HG03457 (cell line): ENCODE measurements at regions not wholly inside any gene's neighbourhood (a gene's known extent, or its start where the extent isn't known, plus 50 kb on each side); places are given as distances from the start of the nearest gene placed in this dataset.
"Not testable (repeated sequence)": the region's sequence is repeated elsewhere in the genome, so short reads cannot be mapped to it uniquely, and the experiment has no call there.

Source experiments
- ATAC-seq: cut with Tn5 transposase; IDR thresholded peaks from one replicate; pipeline ENCODE4 v1.9.1; 2021; ENCODE audit warnings: moderate number of reproducible peaks; ENCODE audit not compliant: unreplicated experiment

DNA sequence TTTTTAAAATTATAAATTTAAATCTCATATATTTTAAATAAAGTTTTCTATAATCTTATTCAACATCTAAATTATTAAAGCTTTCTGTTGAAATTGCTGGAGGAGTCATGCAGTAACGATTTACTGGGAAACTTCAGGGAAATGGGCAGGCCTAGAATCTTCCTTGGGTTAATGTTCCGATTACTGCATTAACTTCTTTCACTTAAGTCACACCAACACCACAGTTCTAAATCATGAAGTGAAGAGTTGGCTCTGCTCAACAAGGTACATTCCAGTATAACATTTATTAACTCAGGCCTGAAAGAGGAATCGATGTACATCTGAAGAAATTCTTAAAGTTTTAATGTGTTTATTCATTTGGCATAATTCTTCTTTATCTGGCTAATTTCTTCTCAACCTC, 244.3 kb downstream of the CCER1 start:
- no peak for ATAC-seq

DNA sequence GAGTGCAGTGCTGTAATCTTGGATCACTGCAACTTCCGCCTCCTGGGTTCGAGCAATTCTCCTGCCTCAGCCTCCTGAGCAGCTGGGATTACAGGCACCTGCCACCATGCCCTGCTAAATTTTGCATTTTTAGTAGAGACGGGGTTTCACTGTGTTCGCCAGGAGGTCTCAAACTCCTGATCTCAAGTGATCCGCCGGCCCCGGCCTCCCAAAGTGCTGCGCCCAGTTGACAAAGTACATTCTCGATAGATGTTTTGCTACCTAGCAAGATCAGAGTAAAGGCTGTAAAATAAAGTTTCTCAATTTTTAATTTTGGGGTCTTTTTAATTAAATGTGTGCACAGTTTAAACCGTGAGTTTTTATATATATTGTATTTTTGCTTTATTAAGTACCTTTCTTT, 248.9 kb downstream of the CCER1 start:
- ATAC-seq: no peak

DNA sequence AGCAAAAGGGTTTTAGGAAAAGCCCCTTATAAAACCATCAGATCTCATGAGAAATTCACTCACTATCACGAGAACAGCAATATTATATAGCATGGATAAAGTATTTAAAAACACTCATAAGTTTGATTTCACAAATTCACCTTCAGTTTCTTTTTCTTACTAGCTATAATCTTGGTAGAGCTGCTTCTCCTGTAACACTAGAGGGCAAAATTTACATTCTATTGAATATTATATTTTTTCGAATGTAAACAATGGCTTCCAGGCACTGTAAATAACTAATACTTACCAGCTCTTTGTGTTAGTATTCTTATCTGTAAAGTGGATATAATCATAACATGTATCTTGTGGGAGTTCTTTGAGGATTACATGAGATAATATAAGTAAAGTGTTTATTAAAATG, 259.6 kb downstream of the CCER1 start:
- ATAC-seq: no peak

DNA sequence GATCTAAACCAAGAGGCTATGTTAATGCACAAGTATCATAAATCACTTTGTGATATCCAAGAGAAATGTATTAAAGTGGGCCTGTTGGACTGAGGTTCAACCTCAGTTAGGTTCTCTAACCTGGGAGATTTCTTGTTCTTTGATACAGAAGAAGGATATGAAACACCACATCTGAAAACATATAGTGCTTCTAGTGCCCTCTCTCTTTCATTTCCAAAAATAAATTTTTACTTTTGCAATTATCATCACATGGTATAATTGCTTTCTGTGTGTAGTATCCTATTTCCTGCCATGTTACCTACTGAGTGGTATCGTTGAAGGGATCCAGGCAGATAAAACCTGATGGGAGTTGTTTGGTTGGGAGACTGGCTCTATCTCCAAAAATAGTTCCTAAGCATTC, 264.9 kb downstream of the CCER1 start:
- ATAC-seq: no peak

DNA sequence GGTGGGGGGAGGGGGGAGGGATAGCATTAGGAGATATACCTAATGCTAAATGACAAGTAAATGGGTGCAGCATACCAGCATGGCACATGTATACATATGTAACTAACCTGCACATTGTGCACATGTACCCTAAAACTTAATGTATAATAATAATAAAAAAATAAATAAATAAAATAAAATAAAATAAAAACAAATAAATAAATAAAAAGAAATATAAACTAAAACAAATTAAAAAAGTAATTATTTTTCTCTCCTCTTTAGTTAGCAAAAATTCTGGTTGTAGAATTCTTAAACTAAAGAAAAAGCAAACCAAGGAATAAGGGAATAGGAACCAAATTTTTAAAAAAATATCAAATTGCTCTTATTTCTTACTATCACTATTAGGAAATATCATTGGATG, 267.3 kb downstream of the CCER1 start:
- not testable (repeated sequence) for ATAC-seq

DNA sequence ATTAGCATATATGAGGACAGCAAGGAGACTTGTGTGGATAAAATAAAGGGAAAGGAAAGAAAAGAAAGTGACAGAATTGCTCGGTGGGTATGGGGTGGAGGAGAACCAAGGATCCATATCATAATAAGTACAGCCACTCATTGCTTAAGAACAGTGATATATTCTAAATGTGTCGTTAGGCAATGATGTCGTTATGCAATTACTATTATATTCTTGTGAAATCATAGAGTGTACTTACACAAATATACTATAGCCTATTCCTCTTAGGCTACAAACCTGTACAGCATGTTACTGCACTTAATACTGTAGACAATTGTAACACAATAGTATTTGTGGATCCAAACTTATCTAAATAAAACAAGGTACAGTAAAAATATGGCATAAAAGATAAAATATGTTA, 271.1 kb downstream of the CCER1 start:
- ATAC-seq: no peak

DNA sequence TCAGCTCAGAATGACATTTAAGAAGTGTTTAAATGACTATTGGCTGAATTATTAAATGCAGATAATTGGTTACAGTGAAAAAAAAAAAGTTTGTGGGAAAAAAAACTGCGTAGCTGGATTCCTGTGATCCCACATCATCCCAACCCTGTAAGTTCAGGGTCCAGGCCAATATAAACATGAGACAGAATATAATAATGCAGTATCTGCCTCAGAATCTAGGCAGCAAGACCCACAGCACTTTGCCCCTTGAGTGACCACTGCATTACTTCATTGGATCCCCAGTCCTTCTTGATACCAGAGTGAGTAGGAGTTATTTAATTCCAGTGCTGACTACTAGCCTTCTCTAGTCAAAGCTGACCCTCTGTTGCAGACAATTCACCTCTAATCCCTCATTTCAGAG, 272.6 kb downstream of the CCER1 start:
- ATAC-seq: no peak

DNA sequence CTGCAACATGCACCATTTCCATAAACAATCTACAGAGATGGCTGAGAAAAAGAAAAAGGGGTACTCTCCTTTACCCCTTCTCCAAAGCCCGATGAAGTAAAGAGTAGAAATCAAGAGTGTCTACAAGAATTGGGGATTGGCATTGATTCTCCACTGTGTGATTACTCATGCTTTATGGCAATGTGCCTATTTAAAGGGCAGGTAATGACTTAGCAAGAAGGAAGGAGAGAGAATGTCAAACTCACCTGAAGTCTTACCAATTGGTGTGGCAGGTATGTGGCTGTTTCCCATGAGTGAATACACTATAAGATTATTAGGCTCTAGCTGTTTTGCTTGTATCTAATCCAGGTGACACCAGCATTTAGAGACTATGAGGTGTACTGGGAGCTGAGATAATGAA, 275.3 kb downstream of the CCER1 start:
- ATAC-seq: no peak

DNA sequence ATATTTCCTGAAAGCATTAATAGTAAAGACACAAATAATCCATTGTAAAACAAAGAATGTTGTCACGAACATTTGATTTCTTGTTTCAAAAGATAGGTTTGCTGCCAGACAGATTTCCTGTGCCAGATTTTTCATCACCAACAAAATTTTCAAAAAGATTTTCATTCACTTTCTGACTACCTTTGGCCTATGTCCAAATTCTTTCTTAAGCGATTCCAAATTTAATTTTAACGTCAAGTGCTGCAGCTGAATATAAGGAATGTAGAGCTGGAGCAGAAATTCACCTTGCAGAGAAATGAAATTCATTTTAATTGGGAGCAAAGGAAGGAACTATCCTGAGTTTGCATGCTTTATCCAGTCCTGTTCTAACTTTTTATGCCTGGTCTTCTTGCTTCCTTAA, 277.4 kb downstream of the CCER1 start:
- no peak for ATAC-seq

DNA sequence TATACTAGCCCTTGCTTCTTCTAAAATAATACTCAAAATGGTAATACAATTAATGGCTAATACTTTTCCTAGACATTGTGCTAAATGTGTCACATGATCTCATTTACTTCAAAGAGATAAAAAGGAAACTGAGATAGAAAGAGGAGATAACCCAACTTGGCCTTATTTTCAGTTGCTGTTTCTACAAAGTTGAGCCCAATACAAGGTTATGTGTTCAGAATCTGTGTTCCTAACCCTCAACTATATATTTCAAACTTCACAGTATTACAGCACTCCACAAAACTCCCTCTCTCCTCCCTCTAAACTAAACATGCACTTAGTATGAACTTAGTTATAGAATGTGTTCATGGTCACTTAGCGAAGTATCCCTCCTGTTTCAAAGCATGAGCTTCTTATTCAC, 277.9 kb downstream of the CCER1 start:
- ATAC-seq: no peak

DNA sequence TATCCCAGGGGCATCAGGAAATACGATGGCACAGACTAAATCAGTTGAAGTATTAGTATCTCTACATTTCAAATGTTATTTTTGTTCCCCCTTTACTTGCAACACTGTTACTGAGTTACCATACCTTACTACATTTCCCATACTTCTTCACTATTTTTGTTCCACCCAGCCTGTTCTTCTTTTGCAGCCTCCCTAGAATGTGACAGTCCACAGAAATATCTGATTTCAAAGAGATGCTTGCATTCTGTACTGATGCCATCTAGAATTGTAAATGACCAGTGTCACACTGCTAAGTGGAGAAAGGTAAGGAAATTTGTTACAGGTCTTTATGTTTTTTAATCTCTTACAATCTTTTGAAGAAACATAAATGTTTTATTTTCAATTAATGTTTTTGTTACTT, 279.9 kb downstream of the CCER1 start:
- ATAC-seq: no peak

DNA sequence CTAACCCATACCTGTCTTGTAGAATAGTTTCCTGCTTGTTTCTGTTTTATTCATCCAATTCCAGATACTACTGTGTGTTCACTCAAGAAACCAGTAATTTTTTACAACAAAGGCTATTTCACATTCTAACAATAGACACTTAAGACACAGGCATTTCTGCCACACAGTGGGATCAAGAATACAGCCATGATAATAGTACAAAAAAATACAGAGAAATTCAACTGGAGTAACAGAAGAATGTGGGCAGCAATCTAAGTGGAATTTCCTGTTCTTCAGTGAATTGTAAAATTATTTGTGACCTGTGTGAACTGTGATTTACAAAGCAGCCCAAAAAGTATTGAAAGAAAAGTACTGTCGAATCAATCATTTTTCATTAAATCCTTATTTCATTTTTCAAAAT, 282.9 kb downstream of the CCER1 start:
- no peak for ATAC-seq

DNA sequence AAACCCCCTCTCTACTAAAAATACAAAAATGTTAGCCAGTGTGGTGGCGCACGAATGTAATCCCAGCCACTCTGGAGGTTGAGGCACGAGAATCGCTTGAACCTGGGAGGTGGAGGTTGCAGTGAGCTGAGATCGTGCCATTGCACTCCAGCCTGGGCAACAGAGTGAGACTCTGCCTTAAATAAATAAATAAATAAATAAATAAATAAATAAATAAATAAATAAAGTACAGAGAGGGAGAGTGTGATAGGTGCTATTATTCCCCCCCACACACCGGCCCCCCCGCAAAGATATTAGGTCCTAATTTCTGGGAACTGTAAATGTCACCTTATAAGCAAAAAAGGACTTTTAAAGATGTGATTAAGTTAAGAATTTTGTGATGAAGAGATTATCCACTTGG, 291.0 kb downstream of the CCER1 start:
- ATAC-seq: not testable (repeated sequence)

DNA sequence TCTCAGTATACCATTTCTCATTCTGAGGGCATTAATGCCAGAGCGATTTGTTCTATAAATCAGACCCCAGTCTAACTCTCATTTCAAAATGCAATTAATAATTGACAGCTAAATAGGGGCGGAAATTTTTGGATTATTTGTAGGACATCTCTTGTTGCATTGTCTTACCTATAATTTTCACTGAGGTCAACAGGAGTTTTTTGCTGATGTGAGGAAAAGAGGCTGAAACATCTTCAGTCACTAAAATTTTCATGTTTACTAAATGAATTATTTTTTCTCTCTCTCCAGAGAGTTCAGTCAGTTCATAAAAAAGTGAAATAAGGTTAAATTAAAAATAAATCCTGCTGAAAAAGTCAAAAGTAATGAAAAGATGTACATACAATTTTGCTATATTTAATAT, 295.9 kb downstream of the CCER1 start:
- no peak for ATAC-seq

DNA sequence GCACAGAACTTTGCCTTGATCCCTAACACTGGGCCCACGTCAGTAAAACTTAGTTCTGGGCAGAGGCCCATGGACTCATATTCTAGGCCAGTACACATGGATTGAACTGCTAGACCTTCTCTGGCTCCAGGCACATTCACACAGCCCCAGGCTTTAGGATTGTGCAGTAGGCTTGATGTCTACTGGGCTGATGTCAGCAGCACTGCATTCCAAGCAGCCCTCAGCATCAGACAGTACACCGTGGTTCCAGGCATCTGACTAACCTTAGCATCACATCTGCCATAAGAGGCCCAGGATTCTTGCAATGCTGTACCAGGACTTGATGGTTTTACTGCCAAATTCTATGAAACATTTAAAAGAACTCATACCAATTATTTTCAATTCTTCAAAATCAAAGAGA, 301.9 kb downstream of the CCER1 start:
- no peak for ATAC-seq

DNA sequence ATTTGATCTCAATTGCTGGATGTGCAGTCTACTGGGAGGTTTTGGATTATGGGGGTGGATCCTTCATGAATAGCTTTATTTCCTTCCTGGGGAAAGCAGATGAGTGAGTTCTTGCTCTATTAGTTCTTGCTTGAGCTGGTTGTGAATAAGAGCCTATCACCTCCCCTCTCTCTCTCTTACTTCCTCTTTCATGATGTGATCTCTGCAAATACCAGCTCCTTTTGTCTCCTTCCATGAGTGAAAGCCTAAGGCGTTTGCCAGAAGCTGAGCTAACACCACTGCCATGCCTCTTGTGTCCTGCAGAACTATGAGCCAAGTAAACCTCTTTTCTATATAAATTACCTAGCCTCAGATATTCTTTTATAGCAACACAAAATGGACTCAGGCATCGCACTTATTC, 302.7 kb downstream of the CCER1 start:
- no peak for ATAC-seq

DNA sequence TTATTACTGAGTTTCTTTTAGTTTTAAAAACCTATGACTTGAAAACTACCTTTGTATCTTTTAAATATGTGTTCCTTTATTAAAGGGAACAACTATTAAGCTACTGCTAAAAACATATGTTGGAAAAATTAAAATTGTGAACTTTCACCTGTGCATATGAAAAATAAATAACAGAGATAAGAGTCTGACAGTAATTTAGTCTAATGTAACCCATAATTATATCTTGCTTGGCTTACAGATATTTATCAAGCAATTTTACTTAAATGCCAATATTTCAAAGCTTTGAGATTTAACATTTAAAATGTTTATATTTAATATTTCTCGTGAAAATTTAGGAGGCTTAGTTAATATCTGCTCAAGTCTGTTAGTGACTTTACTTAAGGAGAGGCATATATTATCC, 309.8 kb downstream of the CCER1 start:
- ATAC-seq: no peak

DNA sequence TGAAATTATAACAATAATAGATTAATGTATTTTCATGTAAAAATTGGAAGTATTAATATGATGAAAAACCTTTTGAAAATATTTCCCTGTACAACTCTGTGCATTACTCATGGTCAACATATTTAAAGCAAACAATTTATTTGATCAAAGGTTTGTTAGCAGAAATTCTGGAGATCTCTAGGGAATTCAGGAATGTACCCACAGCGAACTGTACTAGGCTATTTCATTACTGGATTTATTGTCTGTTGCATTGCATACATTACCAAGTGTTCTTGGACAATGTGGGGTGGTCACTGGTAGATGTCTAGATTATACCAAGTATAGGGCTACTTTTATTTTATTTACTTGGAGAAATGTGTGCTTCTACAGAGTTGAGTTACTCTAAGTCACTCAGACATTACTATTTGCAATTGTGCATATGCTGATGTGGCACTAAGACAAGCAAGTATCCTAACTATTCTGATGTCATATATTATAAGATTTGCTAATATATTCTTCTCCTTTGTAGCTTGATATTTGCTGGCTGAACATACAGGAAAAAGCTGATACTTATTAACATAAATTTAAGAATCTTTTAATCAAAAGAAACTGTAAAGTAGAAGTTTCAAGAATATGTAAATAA, 323.3 kb downstream of the CCER1 start:
- ATAC-seq: no peak

DNA sequence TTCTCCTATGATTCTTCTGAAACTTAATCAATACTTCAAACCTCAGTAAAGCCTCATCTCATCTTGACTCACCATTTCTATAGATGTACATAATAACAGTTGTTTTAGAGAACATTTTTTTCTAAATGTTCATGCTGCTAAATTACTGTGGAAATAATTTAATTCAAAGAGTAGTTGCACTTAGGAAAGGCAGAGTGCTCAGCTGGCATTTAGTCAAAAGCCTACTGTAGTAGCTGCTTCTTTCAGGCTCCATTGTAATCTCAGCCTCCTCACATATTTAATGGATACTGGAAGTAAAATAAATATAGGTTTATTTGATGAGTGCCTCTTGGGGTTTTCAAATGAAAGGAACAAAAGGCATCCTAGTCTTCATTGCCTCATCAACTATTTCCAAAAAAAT, 325.0 kb downstream of the CCER1 start:
- ATAC-seq: no peak

DNA sequence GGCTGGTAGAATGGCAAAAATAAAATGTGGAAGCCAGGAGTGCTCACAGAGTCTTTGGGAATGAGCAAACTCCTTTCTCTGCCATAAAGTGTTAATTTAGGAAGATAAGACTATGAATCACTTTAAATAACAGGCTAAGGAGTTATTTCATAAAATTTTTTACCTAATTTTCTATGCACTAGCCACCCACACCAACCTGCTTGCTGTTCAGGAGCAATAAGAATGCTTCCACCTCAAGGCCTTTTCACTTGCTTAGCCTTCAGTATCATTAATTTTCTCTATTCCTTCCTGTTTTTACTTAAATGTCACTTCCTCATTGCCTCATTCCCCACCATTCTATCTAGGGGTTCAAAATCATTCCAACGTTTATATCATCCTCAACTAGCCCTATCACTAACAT, 326.8 kb downstream of the CCER1 start:
- ATAC-seq: no peak

DNA sequence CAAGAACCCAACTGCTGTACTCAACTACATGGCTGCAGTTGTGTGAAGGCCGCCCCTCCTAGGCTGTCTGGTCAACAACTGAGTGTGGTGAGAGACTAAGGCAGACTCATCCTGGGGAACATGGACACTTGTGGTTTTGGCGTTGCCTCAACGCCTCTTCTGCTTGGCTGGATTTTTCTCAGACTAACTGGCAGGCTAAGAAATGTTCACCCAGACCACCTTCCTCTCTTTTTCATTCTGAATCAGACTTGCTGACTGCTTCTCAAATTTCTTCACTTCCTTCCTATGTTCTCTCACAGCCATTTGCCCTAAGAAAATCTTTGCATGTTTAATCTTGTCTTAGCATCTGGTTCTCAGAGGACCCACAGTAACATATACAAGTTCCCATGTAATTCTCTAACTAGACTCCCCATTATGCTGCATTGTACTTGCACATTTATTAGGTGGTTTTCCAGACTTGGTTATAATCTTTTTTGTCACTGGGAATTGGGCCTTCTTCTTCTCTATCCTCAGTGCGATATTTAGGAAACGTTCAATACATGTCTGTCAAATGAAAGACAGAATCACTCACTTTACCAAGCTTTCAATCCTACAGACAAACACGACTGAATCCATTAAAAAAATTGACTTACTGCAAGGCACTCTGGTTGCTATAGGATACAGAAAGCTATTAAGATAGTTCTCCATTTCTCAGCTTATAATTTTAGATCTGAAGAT, 327.6 kb downstream of the CCER1 start:
- ATAC-seq: no peak

DNA sequence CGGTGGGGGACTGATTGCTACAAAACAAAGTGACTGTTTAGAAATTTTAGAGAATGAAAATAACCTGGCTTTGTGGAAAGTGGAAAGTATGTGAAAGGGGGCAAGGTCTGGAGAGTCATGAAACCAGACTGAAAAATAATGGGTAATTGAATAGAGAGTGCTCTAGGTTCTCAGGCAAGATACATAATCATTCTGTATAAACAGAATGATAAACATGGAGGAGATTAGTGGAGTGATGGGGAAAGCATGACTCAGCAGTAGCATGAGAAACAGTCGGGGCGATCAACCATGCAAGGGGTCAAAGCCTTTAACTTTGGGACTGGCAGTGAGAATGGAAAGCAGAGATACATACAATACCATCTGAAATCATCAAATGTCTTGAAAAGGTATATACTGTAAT, 332.5 kb downstream of the CCER1 start:
- ATAC-seq: no peak

DNA sequence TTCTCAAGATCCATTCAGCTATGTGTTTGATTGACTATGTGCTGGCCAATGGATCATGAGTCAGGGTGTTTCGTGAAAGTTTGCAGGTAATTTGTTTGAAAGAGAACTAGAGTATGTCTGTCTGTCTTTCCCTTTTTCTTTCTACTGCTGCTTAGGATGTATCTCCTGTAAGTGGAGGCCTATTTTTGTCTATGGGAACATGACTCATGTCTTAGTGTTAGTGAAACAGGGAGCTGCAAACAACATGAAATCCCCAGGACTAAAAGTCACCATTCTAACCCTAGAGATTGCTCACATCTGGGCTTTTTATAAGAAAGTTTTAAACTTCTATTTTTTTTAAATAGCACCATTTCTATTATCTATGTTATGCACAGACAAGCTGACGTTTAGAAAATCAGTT, 333.0 kb downstream of the CCER1 start:
- ATAC-seq: no peak
